Endothelial cell of umbilical vein (primary cell): ENCODE measurements at regions not wholly inside any gene's neighbourhood (a gene's known extent, or its start where the extent isn't known, plus 50 kb on each side); places are given as distances from the start of the nearest gene placed in this dataset.

Source experiments
- BruUV-seq: library from RNA; stranded (reverse); fragments of 400-500 nt; replicated peaks from 2 replicates; lab custom pipeline; 2021; lab: Mats Ljungman, UMichigan
- CTCF ChIA-PET: fragments of 300-600, 350-600 bp; sonication (Branson Sonifier 250); formaldehyde crosslinking; loops from one replicate; lab custom pipeline; 2021; ENCODE audit warnings: antibody characterized with exemption, inconsistent platforms; lab: Charles Lee
- POLR2A ChIA-PET: fragments of 300-600, 350-600 bp; sonication (Branson Sonifier 250); formaldehyde crosslinking; loops from one replicate; lab custom pipeline; 2021; ENCODE audit warnings: antibody characterized with exemption, inconsistent platforms; lab: Charles Lee
- DNase-seq: peaks from one replicate; pipeline ENCODE4 v3.0.0-alpha.2; 2011; ENCODE audit warnings: low read depth, low spot score
- FAIRE-seq: peaks from 2 replicates; lab custom pipeline; 2011; peaks lifted over from hg19 to GRCh38; lab: Jason Lieb, UNC
- H2AFZ ChIP-seq: 2 replicates; pipeline ENCODE4 v1.6.0; 2012; ENCODE audit warnings: low read depth, low read length, control low read depth, inconsistent platforms
- H3K27ac ChIP-seq: 2 replicates; pipeline ENCODE4 v1.5.1; 2011; ENCODE audit warnings: low read depth, mild to moderate bottlenecking, control low read depth, low read length, moderate library complexity; ENCODE audit not compliant: insufficient read depth
- H3K27me3 ChIP-seq, 2 experiments: 2 replicates each; pipeline versions ENCODE4 v1.6.0 to v1.6.1; 2011; ENCODE audit warnings: low read length in 2 of 2, mixed read lengths in 1 of 2; ENCODE audit not compliant: control insufficient read depth in 2 of 2, insufficient read depth in 2 of 2
- H3K36me3 ChIP-seq, 2 experiments: 2 replicates in 1 of 2; 3 replicates in 1 of 2; pipeline ENCODE4 v1.5.1; 2011; ENCODE audit warnings: low read length in 2 of 2, mild to moderate bottlenecking in 1 of 2, moderate library complexity in 1 of 2; ENCODE audit not compliant: control insufficient read depth in 2 of 2, insufficient read depth in 2 of 2; ENCODE audit errors: extremely low read depth in 1 of 2
- H3K4me1 ChIP-seq: 3 replicates; pipeline ENCODE4 v1.5.1; 2011; ENCODE audit warnings: mild to moderate bottlenecking, low read length; ENCODE audit not compliant: control insufficient read depth, insufficient read depth; ENCODE audit errors: extremely low read depth
- H3K4me2 ChIP-seq: 2 replicates; pipeline ENCODE4 v1.6.1; 2011; ENCODE audit warnings: low read length, control low read depth, mixed read lengths; ENCODE audit not compliant: insufficient read depth
- H3K4me3 ChIP-seq, 3 experiments: fragments of 200-600 bp in 1 of 3; sonication (generic), shearing (Covaris generic) in 1 of 3; replicated peaks in 1 of 3; 2 replicates each; pipeline ENCODE4 v1.5.1; 2011 to 2016; ENCODE audit warnings: control low read depth in 3 of 3, low read length in 3 of 3, mild to moderate bottlenecking in 2 of 3, inconsistent platforms in 1 of 3, low read depth in 1 of 3, moderate library complexity in 1 of 3; ENCODE audit not compliant: insufficient read depth in 1 of 3
- H3K79me2 ChIP-seq: 2 replicates; pipeline ENCODE4 v1.6.0; 2012; ENCODE audit warnings: low read length, inconsistent platforms; ENCODE audit not compliant: control insufficient read depth, insufficient read depth
- H3K9ac ChIP-seq: replicated peaks from 2 replicates; pipeline ENCODE3; 2011; ENCODE audit warnings: low read length, control low read depth; ENCODE audit not compliant: insufficient read depth; ENCODE audit errors: extremely low read depth
- H3K9me1 ChIP-seq: replicated peaks from 3 replicates; pipeline ENCODE4 v1.6.0; 2011; ENCODE audit warnings: mild to moderate bottlenecking, low read length; ENCODE audit not compliant: control insufficient read depth, insufficient read depth; ENCODE audit errors: extremely low read depth
- H3K9me3 ChIP-seq: replicated peaks from 2 replicates; pipeline ENCODE4 v1.5.1; 2012; ENCODE audit warnings: low read length, inconsistent platforms; ENCODE audit not compliant: control insufficient read depth, insufficient read depth
- H4K20me1 ChIP-seq: replicated peaks from 2 replicates; pipeline ENCODE3; 2011; ENCODE audit warnings: mild to moderate bottlenecking, low read length; ENCODE audit not compliant: control insufficient read depth, insufficient read depth; ENCODE audit errors: extremely low read depth
- CTCF ChIP-seq, 2 donors: IDR thresholded peaks; 1 replicate in 1 of 2; 2 replicates in 1 of 2; pipeline ENCODE4 v1.5.1; 2011; ENCODE audit warnings: low read length in 2 of 2, mild to moderate bottlenecking in 2 of 2, moderate library complexity in 2 of 2, control low read depth in 1 of 2, inconsistent platforms in 1 of 2, low read depth in 1 of 2; ENCODE audit not compliant: insufficient read depth in 1 of 2; ENCODE audit errors: extremely low read depth in 1 of 2
- EZH2 ChIP-seq: IDR thresholded peaks from 2 replicates; pipeline ENCODE4 v1.6.1; 2012; ENCODE audit warnings: borderline replicate concordance, low read depth, mild to moderate bottlenecking, moderate library complexity, low read length, inconsistent platforms; ENCODE audit not compliant: severe bottlenecking
- FOS ChIP-seq: IDR thresholded peaks from 2 replicates; pipeline ENCODE4 v1.6.1; 2011; ENCODE audit warnings: mild to moderate bottlenecking, low read length, moderate library complexity, borderline replicate concordance; ENCODE audit not compliant: insufficient read depth
- GATA2 ChIP-seq: IDR thresholded peaks from 2 replicates; pipeline ENCODE4 v1.7.0; 2011; ENCODE audit warnings: low read depth, mild to moderate bottlenecking, moderate library complexity, mixed read lengths, low read length; ENCODE audit not compliant: insufficient read length, insufficient read depth
- JUN ChIP-seq: IDR thresholded peaks from 2 replicates; pipeline ENCODE4 v1.6.1; 2011; ENCODE audit warnings: borderline replicate concordance, low read depth; ENCODE audit not compliant: insufficient read length, insufficient read depth
- MYC ChIP-seq: IDR thresholded peaks from one replicate; pipeline ENCODE4 v1.6.1; 2011; ENCODE audit warnings: mild to moderate bottlenecking, low read depth, low read length
- POLR2A ChIP-seq: IDR thresholded peaks from 2 replicates; pipeline ENCODE4 v1.6.1; 2012; ENCODE audit warnings: low read depth, mild to moderate bottlenecking, control low read depth, low read length
- POLR2AphosphoS5 ChIP-seq: IDR thresholded peaks from 2 replicates; pipeline ENCODE4 v1.6.1; 2012; ENCODE audit warnings: low read depth, mild to moderate bottlenecking, control low read depth, low read length, moderate library complexity; ENCODE audit not compliant: insufficient read depth
- dilution Hi-C: fragments of 300-500 bp; cut with MboI; formaldehyde crosslinking; loops from one replicate; pipeline ENCODE4 v1.15.0; 2019; ENCODE audit warnings: low sequenced_read_pairs; ENCODE audit not compliant: extremely low pct_ligation_motif_present
- intact Hi-C: fragments of 100-400 bp; cut with micrococcal nuclease; formaldehyde crosslinking; loops from one replicate; pipeline ENCODE4 v1.10.0; 2022
- TF ChIP-seq, protein P1 (sequence below): IDR thresholded peaks from 2 replicates; pipeline ENCODE4 v1.6.1; 2011; ENCODE audit not compliant: insufficient read depth, insufficient read length

- Histone ChIP-seq H4K20me1 (no peaks in the 10 kb centered on the region), H3K9ac (no peak overlapping the region), H3K79me2 (no peaks in the 10 kb centered on the region), H3K4me3 (no peak overlapping the region), H3K4me2 (no peak overlapping the region), H3K27me3 (no peaks in the 10 kb centered on the region), H3K9me3 (no peaks in the 10 kb centered on the region), H3K27ac (no peak overlapping the region), H3K36me3 (no peaks in the 10 kb centered on the region), H3K4me1 (no peaks in the 10 kb centered on the region), H2AFZ (no peak overlapping the region), H3K9me1 (no peaks in the 10 kb centered on the region)
- BruUV-seq: no TSS peak
- TF ChIP-seq, protein P1, sequence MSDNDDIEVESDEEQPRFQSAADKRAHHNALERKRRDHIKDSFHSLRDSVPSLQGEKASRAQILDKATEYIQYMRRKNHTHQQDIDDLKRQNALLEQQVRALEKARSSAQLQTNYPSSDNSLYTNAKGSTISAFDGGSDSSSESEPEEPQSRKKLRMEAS: no peak
- TF ChIP-seq CTCF (IDR thresholded peaks at IDR 0.05; ENCODE audit: extremely low read depth in 1 of 2, insufficient read depth in 1 of 2, low read depth in 1 of 2, low read length in 2 of 2): no peak
- TF ChIP-seq EZH2: no peak
- TF ChIP-seq JUN: no peak
- TF ChIP-seq POLR2A: no peak
- TF ChIP-seq GATA2: no peak
- TF ChIP-seq POLR2AphosphoS5: no peak
- TF ChIP-seq MYC: no peak
- no peak for TF ChIP-seq FOS
- DNase-seq (no peak), FAIRE-seq (no peak)
- POLR2A ChIA-PET: no interaction called here
- dilution Hi-C loops (no loop called here), intact Hi-C loops (no loop called here)
- CTCF ChIA-PET: no interaction called here
These were observed 497.9 kb upstream of the PCDH10 start for GRCh38 chr4:132651196-132651595.
